CD14-positive monocyte (primary cell): ENCODE measurements at regions not wholly inside any gene's neighbourhood (a gene's known extent, or its start where the extent isn't known, plus 50 kb on each side); places are given as distances from the start of the nearest gene placed in this dataset.

ENCODE experiments used
- DNase-seq, 3 donors: peaks; one replicate each; pipeline ENCODE4 v3.0.0-alpha.2; 2011 to 2022
- H2AFZ ChIP-seq: 2 replicates; pipeline ENCODE4 v1.6.0; 2012; ENCODE audit warnings: mild to moderate bottlenecking, low read depth, low read length, inconsistent platforms; ENCODE audit not compliant: insufficient read depth, poor library complexity, severe bottlenecking
- H3K27ac ChIP-seq, 2 donors: 1 replicate in 1 of 2; 2 replicates in 1 of 2; pipeline ENCODE4 v1.5.1; 2012 to 2013; ENCODE audit warnings: low read length in 2 of 2, control low read depth in 1 of 2, inconsistent platforms in 1 of 2, low read depth in 1 of 2, mild to moderate bottlenecking in 1 of 2
- H3K27me3 ChIP-seq, 2 donors: one replicate each; pipeline versions ENCODE4 v1.6.0 to v1.6.1; 2011 to 2013; ENCODE audit warnings: low read length in 2 of 2; ENCODE audit not compliant: control insufficient read depth in 2 of 2, insufficient read depth in 2 of 2
- H3K36me3 ChIP-seq, 2 donors: replicated peaks in 1 of 2; 1 replicate in 1 of 2; 2 replicates in 1 of 2; pipeline versions ENCODE4 v1.5.1 to v1.6.1; 2012 to 2013; ENCODE audit warnings: low read length in 2 of 2, control low read depth in 1 of 2, inconsistent platforms in 1 of 2, mild to moderate bottlenecking in 1 of 2; ENCODE audit not compliant: insufficient read depth in 2 of 2, control insufficient read depth in 1 of 2
- H3K4me1 ChIP-seq, 2 donors: 1 replicate in 1 of 2; 2 replicates in 1 of 2; pipeline versions ENCODE4 v1.5.1 to v1.6.1; 2012 to 2013; ENCODE audit warnings: low read length in 2 of 2, control low read depth in 1 of 2, inconsistent platforms in 1 of 2, mild to moderate bottlenecking in 1 of 2, moderate library complexity in 1 of 2; ENCODE audit not compliant: insufficient read depth in 2 of 2, control insufficient read depth in 1 of 2
- H3K4me2 ChIP-seq: replicated peaks from 2 replicates; pipeline ENCODE3; 2012; ENCODE audit warnings: low read length, moderate library complexity, mild to moderate bottlenecking; ENCODE audit not compliant: poor library complexity, severe bottlenecking; ENCODE audit errors: extremely low read depth
- H3K4me3 ChIP-seq, 3 experiments: fragments of 200-600 bp in 1 of 3; sonication (generic) in 1 of 3; replicated peaks in 1 of 3; 1 replicate in 2 of 3; 2 replicates in 1 of 3; pipeline ENCODE4 v1.5.1; 2011 to 2013; ENCODE audit warnings: low read length in 3 of 3, mild to moderate bottlenecking in 3 of 3, control low read depth in 2 of 3, low read depth in 2 of 3, inconsistent platforms in 1 of 3, moderate library complexity in 1 of 3
- H3K79me2 ChIP-seq: 2 replicates; pipeline ENCODE4 v1.6.0; 2012; ENCODE audit warnings: mild to moderate bottlenecking, control low read depth, inconsistent platforms, low read length, moderate library complexity; ENCODE audit not compliant: insufficient read depth
- H3K9ac ChIP-seq: 2 replicates; pipeline ENCODE4 v1.6.0; 2017; ENCODE audit warnings: low read length, mild to moderate bottlenecking; ENCODE audit not compliant: insufficient read depth, poor library complexity, severe bottlenecking
- H3K9me3 ChIP-seq, 2 donors: replicated peaks in 1 of 2; 1 replicate in 1 of 2; 2 replicates in 1 of 2; pipeline versions ENCODE4 v1.5.1 to v1.6.1; 2012 to 2013; ENCODE audit warnings: low read length in 2 of 2, control low read depth in 1 of 2; ENCODE audit not compliant: control insufficient read depth in 1 of 2, insufficient read depth in 1 of 2
- H4K20me1 ChIP-seq: 2 replicates; pipeline ENCODE4 v1.6.0; 2012; ENCODE audit warnings: mild to moderate bottlenecking, low read length, control low read depth, moderate library complexity; ENCODE audit not compliant: insufficient read depth
- H3K27ac Mint-ChIP-seq, 7 donors: one replicate each; pipeline ENCODE4 v1.8.0; 2020; ENCODE audit warnings: mild to moderate bottlenecking in 7 of 7, mixed read lengths in 7 of 7, moderate library complexity in 6 of 7, inconsistent platforms in 2 of 7
- H3K27me3 Mint-ChIP-seq, 3 donors: one replicate each; pipeline ENCODE4 v1.8.0; 2021 to 2022; ENCODE audit warnings: low read depth in 3 of 3, mild to moderate bottlenecking in 3 of 3, mixed read lengths in 3 of 3, moderate library complexity in 3 of 3, inconsistent platforms in 1 of 3
- H3K36me3 Mint-ChIP-seq, 2 donors: one replicate each; pipeline ENCODE4 v1.8.0; 2020; ENCODE audit warnings: mixed read lengths in 2 of 2, inconsistent platforms in 1 of 2, mild to moderate bottlenecking in 1 of 2
- H3K4me1 Mint-ChIP-seq: one replicate; pipeline ENCODE4 v1.8.0; 2020; ENCODE audit warnings: mild to moderate bottlenecking, mixed read lengths
- H3K4me3 Mint-ChIP-seq, 2 donors: one replicate each; pipeline ENCODE4 v1.8.0; 2020; ENCODE audit warnings: mild to moderate bottlenecking in 2 of 2, mixed read lengths in 2 of 2, moderate library complexity in 1 of 2
- H3K9me3 Mint-ChIP-seq, 7 donors: one replicate each; pipeline ENCODE4 v1.8.0; 2020 to 2022; ENCODE audit warnings: mixed read lengths in 7 of 7, mild to moderate bottlenecking in 6 of 7, moderate library complexity in 6 of 7, inconsistent platforms in 2 of 7
- WGBS: methylation state at CpG from one replicate; pipeline ENCODE4 v1.1.5; 2013; ENCODE audit warnings: missing lambda C conversion rate; ENCODE audit not compliant: insufficient coverage; 5-methylcytosine and 5-hydroxymethylcytosine counted together
- intact Hi-C, 2 donors: fragments of 100-400 bp; cut with micrococcal nuclease; formaldehyde crosslinking; loops; one replicate each; pipeline versions ENCODE4 v1.15.0 to v1.15.1; 2023
- TF ChIP-seq, protein P1 (sequence below): fragments of 200-600 bp; IDR thresholded peaks from one replicate; pipeline ENCODE4 v1.8.0; 2022; ENCODE audit warnings: antibody characterized with exemption, mild to moderate bottlenecking

DNA sequence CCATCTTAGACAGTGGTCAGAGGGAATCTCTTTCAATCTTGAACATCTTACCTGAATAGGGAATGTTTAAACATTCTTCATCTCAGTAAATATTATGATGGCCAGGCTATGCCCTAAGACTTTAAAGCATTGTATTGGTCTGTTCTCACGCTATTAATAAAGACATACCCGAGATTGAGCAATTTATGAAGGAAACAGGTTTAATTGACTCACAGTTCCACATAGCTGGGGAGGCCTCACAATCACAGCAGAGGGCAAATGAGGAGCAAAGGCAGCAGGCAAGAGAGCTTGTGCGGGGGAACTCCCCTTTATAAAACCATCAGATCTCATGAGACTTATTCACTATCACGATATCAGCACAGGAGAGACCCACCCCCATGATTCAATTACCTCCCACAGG is 55.3 kb upstream of the SOX9 start:
- WGBS, result no CpG with 5 or more reads among the region's 4 CpGs
- H3K36me3 Mint-ChIP-seq, result no peaks in the 10 kb centered on the region

DNA sequence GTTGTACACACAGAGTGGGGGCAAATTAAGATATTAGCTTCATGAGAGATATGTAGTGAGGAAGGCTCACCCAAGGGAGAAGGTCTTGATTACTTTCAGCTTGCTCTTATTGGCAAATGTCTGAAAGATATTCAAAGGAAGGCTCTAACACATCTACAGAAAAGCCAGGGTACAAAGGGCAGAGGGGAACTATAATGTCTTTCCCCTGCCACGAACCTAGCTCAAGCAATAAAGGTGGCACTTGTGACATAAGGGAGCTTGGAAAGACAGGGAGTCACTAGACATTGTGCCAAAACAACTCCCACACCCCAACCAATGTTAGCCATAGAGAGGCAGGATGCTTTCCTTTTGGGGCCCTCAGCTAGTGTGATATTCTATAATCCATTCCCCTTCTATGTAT is 52.2 kb upstream of the SOX9 start:
- no peaks in the 10 kb centered on the region for H3K36me3 Mint-ChIP-seq
- no peak overlapping the region for H3K27ac Mint-ChIP-seq
- peaks cover 0 to 7% (median 2%) of the 10 kb centered on the region in 7 donors for H3K9me3 Mint-ChIP-seq
- Histone ChIP-seq H3K79me2 (no peaks in the 10 kb centered on the region), H3K27me3 (no peaks in the 10 kb centered on the region), H3K36me3 (no peaks in the 10 kb centered on the region), H4K20me1 (no peaks in the 10 kb centered on the region), H3K4me3 (no peak overlapping the region), H2AFZ (no peak overlapping the region), H3K4me1 (no peaks in the 10 kb centered on the region), H3K9ac (no peak overlapping the region), H3K27ac (no peak overlapping the region), H3K9me3 (no peaks in the 10 kb centered on the region), H3K4me2 (no peak overlapping the region)
- H3K4me3 Mint-ChIP-seq, result no peak overlapping the region
- no CpG with 5 or more reads among the region's 1 CpG for WGBS
- TF ChIP-seq, protein P1, sequence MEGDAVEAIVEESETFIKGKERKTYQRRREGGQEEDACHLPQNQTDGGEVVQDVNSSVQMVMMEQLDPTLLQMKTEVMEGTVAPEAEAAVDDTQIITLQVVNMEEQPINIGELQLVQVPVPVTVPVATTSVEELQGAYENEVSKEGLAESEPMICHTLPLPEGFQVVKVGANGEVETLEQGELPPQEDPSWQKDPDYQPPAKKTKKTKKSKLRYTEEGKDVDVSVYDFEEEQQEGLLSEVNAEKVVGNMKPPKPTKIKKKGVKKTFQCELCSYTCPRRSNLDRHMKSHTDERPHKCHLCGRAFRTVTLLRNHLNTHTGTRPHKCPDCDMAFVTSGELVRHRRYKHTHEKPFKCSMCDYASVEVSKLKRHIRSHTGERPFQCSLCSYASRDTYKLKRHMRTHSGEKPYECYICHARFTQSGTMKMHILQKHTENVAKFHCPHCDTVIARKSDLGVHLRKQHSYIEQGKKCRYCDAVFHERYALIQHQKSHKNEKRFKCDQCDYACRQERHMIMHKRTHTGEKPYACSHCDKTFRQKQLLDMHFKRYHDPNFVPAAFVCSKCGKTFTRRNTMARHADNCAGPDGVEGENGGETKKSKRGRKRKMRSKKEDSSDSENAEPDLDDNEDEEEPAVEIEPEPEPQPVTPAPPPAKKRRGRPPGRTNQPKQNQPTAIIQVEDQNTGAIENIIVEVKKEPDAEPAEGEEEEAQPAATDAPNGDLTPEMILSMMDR, result no peak
- DNase-seq, result no peak
- no peaks in the 10 kb centered on the region for H3K4me1 Mint-ChIP-seq
- intact Hi-C loops, result no loop called here
- H3K27me3 Mint-ChIP-seq, result peaks cover 0 to 4% (median 3%) of the 10 kb centered on the region in 3 donors

More for the DNA sequence above, 55.3 kb upstream of the SOX9 start:
- no peaks in the 10 kb centered on the region for H4K20me1 ChIP-seq
- no peak overlapping the region for H3K4me2 ChIP-seq
- no peak overlapping the region for H2AFZ ChIP-seq
- H3K27ac Mint-ChIP-seq, result no peak overlapping the region
- DNase-seq, result no peak
- H3K79me2 ChIP-seq, result no peaks in the 10 kb centered on the region
- H3K36me3 ChIP-seq, result no peaks in the 10 kb centered on the region
- intact Hi-C loops, result no loop called here
- no peaks in the 10 kb centered on the region for H3K4me1 Mint-ChIP-seq
- no peak overlapping the region for H3K27ac ChIP-seq
- no peak overlapping the region for H3K4me3 ChIP-seq
- no peaks in the 10 kb centered on the region for H3K9me3 ChIP-seq
- H3K27me3 Mint-ChIP-seq, result peaks cover 0 to 4% (median 3%) of the 10 kb centered on the region in 3 donors
- no peak overlapping the region for H3K4me3 Mint-ChIP-seq
- no peaks in the 10 kb centered on the region for H3K4me1 ChIP-seq
- no peaks in the 10 kb centered on the region for H3K27me3 ChIP-seq
- TF ChIP-seq, protein P1, result no peak
- H3K9me3 Mint-ChIP-seq, result peaks cover 0 to 7% (median 5%) of the 10 kb centered on the region in 7 donors
- H3K9ac ChIP-seq, result no peak overlapping the region
